HG03196 (cell line): ENCODE measurements at regions not wholly inside any gene's neighbourhood (a gene's known extent, or its start where the extent isn't known, plus 50 kb on each side); places are given as distances from the start of the nearest gene placed in this dataset.

Source experiments
- ATAC-seq: cut with Tn5 transposase; IDR thresholded peaks from one replicate; pipeline ENCODE4 v1.9.1; 2021; ENCODE audit not compliant: unreplicated experiment

- no peak for ATAC-seq
Observed at GRCh38 chr6:104617591-104617990, 242.1 kb downstream of the HACE1 start.

- no peak for ATAC-seq
Observed at GRCh38 chr6:104614394-104614793, 245.3 kb downstream of the HACE1 start.

- no peak for ATAC-seq
Observed at GRCh38 chr6:104613416-104614001, 246.2 kb downstream of the HACE1 start.

GRCh38 chr6:104612541-104612940 lies 247.2 kb downstream of the HACE1 start:
- ATAC-seq, result no peak

- no peak for ATAC-seq
Observed at GRCh38 chr6:104608101-104608500, 251.6 kb downstream of the HACE1 start.

GRCh38 chr6:104607501-104607900 lies 252.2 kb downstream of the HACE1 start:
- ATAC-seq, result no peak

- ATAC-seq, result no peak
Observed at GRCh38 chr6:104606361-104606760, 253.4 kb downstream of the HACE1 start.

GRCh38 chr6:104604685-104605084 lies 255.0 kb downstream of the HACE1 start:
- no peak for ATAC-seq

GRCh38 chr6:104603108-104603745 lies 256.5 kb downstream of the HACE1 start:
- no peak for ATAC-seq

- no peak for ATAC-seq
Observed at GRCh38 chr6:104601721-104602120, 258.0 kb downstream of the HACE1 start.

GRCh38 chr6:104601131-104601651 lies 258.5 kb downstream of the HACE1 start:
- no peak for ATAC-seq

GRCh38 chr6:104600639-104600931 lies 259.1 kb downstream of the HACE1 start:
- no peak for ATAC-seq

- ATAC-seq, result no peak
Observed at GRCh38 chr6:104599821-104600638, 259.7 kb downstream of the HACE1 start.

GRCh38 chr6:104597541-104598050 lies 262.1 kb downstream of the HACE1 start:
- no peak for ATAC-seq

GRCh38 chr6:104596091-104596490 lies 263.6 kb downstream of the HACE1 start:
- no peak for ATAC-seq

- no peak for ATAC-seq
Observed at GRCh38 chr6:104595311-104595820, 264.4 kb downstream of the HACE1 start.

GRCh38 chr6:104591573-104592334 lies 268.0 kb downstream of the HACE1 start:
- ATAC-seq, result no peak

- ATAC-seq, result no peak
Observed at GRCh38 chr6:104589940-104590339, 269.8 kb downstream of the HACE1 start.

- no peak for ATAC-seq
Observed at GRCh38 chr6:104585646-104586045, 274.1 kb downstream of the HACE1 start.

GRCh38 chr6:104580452-104580851 lies 279.3 kb downstream of the HACE1 start:
- ATAC-seq, result no peak

- ATAC-seq, result no peak
Observed at GRCh38 chr6:104579310-104579863, 280.3 kb downstream of the HACE1 start.
